Endothelial cell (in vitro differentiated cells): ENCODE measurements at regions not wholly inside any gene's neighbourhood (a gene's known extent, or its start where the extent isn't known, plus 50 kb on each side); places are given as distances from the start of the nearest gene placed in this dataset.
A peak's percentile ranks its signal among the peaks of the same experiment; 100 is the strongest.

ENCODE experiments used
- DNase-seq: peaks from one replicate; pipeline ENCODE4 v3.0.0; 2021; ENCODE audit warnings: low spot score
- H3K27ac Mint-ChIP-seq: one replicate; pipeline ENCODE4 v1.8.0; 2021; ENCODE audit warnings: mixed read lengths, inconsistent platforms; ENCODE audit not compliant: unreplicated experiment
- H3K27me3 Mint-ChIP-seq: one replicate; pipeline ENCODE4 v1.8.0; 2021; ENCODE audit warnings: mild to moderate bottlenecking, moderate library complexity, mixed read lengths, inconsistent platforms; ENCODE audit not compliant: unreplicated experiment
- H3K36me3 Mint-ChIP-seq: one replicate; pipeline ENCODE4 v1.8.0; 2021; ENCODE audit warnings: mild to moderate bottlenecking, low read depth, mixed read lengths, inconsistent platforms; ENCODE audit not compliant: unreplicated experiment
- H3K4me1 Mint-ChIP-seq: one replicate; pipeline ENCODE4 v1.8.0; 2021; ENCODE audit warnings: mild to moderate bottlenecking, mixed read lengths, inconsistent platforms; ENCODE audit not compliant: unreplicated experiment
- H3K4me3 Mint-ChIP-seq: one replicate; pipeline ENCODE4 v1.8.0; 2021; ENCODE audit warnings: mild to moderate bottlenecking, mixed read lengths, inconsistent platforms; ENCODE audit not compliant: unreplicated experiment
- H3K9me3 Mint-ChIP-seq: one replicate; pipeline ENCODE4 v1.8.0; 2021; ENCODE audit warnings: mixed read lengths, inconsistent platforms; ENCODE audit not compliant: unreplicated experiment
- TF ChIP-seq, protein P1 (sequence below): fragments of 200-600 bp; sonication (generic); IDR thresholded peaks from one replicate; pipeline ENCODE4 v1.5.0; 2021; ENCODE audit warnings: antibody characterized with exemption; ENCODE audit not compliant: unreplicated experiment

DNA sequence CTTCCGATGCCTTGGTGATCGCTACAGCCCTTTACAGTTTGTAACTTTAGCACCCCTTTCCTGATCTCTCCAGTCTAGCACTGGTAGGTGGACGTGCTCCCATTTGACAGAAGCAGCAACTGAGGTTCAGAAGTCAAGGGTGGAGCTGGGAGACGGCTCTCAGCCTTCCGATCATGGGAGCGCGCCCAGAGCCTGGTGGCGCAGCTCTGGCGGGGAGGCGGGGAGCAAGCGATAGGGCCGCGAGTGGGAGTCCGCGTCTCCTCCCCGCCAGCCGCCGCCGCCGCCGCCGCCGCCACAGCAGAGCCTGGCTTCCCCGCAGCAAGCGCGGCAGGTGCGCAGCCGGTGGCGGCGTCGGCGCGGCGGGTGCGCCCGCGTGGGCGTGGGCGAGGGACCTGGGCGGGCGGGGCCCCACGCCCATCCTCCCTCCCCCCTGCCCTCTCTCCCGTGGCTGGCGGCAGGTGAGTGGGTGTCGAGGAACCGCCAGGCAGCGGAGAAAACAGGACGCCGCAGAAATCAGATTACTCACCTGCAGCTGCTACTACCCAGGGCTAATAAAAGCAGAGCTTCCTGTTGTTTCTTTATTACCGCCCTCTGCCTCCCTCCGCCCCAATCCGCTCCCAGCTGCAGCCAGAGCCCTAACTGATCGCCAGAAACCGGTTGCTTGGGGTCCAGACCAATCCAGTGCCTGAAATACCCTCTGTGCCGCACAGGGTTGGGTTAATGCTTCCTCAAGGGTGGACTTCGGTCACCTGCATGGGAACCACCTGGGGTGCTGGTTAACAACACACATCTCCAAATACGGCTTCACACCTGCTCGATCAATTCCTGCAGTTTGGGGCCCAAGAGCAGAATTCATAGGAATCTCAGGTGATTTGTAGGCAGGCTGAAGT is 60.2 kb upstream of the ID3 start:
- Mint-ChIP-seq H3K36me3 (peaks cover 5% of the 10 kb centered on the region), H3K9me3 (no peaks in the 10 kb centered on the region), H3K27ac (no peak overlapping the region), H3K4me1 (peaks cover 20% of the 10 kb centered on the region), H3K27me3 (peaks cover 19% of the 10 kb centered on the region), H3K4me3 (peak overlapping the region; percentile 37)
- TF ChIP-seq, protein P1, sequence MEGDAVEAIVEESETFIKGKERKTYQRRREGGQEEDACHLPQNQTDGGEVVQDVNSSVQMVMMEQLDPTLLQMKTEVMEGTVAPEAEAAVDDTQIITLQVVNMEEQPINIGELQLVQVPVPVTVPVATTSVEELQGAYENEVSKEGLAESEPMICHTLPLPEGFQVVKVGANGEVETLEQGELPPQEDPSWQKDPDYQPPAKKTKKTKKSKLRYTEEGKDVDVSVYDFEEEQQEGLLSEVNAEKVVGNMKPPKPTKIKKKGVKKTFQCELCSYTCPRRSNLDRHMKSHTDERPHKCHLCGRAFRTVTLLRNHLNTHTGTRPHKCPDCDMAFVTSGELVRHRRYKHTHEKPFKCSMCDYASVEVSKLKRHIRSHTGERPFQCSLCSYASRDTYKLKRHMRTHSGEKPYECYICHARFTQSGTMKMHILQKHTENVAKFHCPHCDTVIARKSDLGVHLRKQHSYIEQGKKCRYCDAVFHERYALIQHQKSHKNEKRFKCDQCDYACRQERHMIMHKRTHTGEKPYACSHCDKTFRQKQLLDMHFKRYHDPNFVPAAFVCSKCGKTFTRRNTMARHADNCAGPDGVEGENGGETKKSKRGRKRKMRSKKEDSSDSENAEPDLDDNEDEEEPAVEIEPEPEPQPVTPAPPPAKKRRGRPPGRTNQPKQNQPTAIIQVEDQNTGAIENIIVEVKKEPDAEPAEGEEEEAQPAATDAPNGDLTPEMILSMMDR = no peak
- DNase-seq = no peak

DNA sequence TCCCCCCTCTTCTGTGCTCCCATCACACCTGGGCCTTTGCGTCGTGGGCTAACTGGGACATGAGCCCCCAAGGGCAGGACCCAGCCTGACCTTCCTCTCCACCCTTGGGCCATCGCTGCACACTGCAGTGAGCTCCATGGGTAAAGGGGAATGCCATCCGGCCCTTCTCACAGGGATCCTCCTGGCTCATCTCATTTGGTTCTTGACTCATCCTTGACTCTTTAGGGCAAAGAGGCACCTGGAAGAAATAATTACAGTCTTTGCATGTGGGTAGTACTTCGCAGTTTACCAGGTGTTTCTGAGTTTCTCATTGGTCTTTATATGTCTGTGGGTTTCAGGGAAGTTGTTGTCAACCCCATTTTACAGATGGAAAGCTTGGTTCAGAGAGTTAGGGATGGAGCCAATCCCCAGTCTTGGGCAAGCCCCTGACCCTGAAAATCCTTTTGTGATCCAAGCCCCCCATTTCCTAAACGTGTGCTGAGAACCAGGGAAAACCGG is 59.3 kb upstream of the ID3 start:
- peaks cover 5% of the 10 kb centered on the region for H3K36me3 Mint-ChIP-seq
- TF ChIP-seq, protein P1 = no peak
- H3K4me3 Mint-ChIP-seq = no peak overlapping the region
- peaks cover 22% of the 10 kb centered on the region for H3K4me1 Mint-ChIP-seq
- no peak for DNase-seq
- no peaks in the 10 kb centered on the region for H3K9me3 Mint-ChIP-seq
- H3K27me3 Mint-ChIP-seq = peaks cover 20% of the 10 kb centered on the region
- H3K27ac Mint-ChIP-seq = no peak overlapping the region

DNA sequence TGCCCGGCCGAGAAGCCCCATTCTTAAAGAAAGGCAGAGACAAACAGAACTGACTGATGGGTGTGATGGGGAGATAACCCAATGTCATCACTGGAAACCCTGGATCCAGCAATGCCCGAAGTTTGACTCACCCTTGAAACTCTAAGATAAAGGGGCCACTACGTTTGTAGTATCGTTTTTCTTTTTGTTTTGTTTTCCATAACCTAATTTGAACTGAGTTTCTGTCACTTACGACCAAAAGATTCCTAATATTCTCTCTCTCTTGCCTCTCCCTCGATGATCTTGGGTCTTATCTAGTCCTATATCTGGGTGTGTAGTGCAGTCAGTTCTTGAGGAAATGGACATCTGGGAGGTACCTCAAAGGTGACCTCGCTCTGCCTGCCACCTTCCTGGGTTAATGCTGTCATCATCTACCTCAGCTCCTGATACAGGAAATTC is 57.8 kb upstream of the ID3 start:
- Mint-ChIP-seq H3K27ac (no peak overlapping the region), H3K36me3 (peaks cover 5% of the 10 kb centered on the region), H3K4me3 (no peak overlapping the region), H3K9me3 (no peaks in the 10 kb centered on the region), H3K27me3 (peaks cover 20% of the 10 kb centered on the region), H3K4me1 (peaks cover 38% of the 10 kb centered on the region)
- TF ChIP-seq, protein P1 = no peak
- no peak for DNase-seq

DNA sequence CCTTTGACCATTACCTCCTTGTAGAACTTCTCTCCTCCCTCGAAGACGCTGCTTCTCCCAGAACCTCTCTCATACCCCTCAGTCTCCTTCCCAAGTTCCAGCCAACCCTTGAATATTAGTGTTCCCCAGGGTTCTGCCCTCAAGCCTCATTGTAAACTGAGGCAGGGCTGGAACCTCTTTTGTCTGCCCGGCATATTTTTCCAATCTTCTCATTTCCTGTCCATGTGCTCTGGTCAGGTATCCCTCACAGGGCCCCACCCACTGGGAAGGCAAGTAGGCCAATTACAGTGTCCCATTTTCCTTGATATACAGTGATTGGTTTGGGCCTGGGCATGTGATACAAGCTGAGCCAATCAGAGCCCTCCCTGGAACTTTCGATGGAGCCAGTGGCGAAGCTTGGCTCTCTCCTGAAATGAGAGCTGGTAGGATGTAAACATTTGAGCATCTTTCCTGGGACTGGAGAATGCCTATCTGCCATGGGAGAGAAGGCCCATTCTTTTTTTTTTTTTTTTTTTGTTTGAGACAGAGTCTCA is 57.1 kb upstream of the ID3 start:
- H3K36me3 Mint-ChIP-seq = peaks cover 5% of the 10 kb centered on the region
- peaks cover 18% of the 10 kb centered on the region for H3K27me3 Mint-ChIP-seq
- H3K27ac Mint-ChIP-seq = no peak overlapping the region
- peaks cover 38% of the 10 kb centered on the region for H3K4me1 Mint-ChIP-seq
- no peak for DNase-seq
- no peak overlapping the region for H3K4me3 Mint-ChIP-seq
- TF ChIP-seq, protein P1 = no peak
- H3K9me3 Mint-ChIP-seq = no peaks in the 10 kb centered on the region

- Mint-ChIP-seq H3K27ac (no peak overlapping the region), H3K27me3 (peaks cover 14% of the 10 kb centered on the region), H3K9me3 (no peaks in the 10 kb centered on the region), H3K36me3 (peaks cover 3% of the 10 kb centered on the region), H3K4me3 (no peak overlapping the region), H3K4me1 (peaks cover 38% of the 10 kb centered on the region)
- TF ChIP-seq, protein P1 = no peak
- no peak for DNase-seq
Measured at GRCh38 chr1:23615852-23616251, 56.6 kb upstream of the ID3 start.
